ENCODE measurements at regions not wholly inside any gene's neighbourhood (a gene's known extent, or its start where the extent isn't known, plus 50 kb on each side); places are given as distances from the start of the nearest gene placed in this dataset.

DNA sequence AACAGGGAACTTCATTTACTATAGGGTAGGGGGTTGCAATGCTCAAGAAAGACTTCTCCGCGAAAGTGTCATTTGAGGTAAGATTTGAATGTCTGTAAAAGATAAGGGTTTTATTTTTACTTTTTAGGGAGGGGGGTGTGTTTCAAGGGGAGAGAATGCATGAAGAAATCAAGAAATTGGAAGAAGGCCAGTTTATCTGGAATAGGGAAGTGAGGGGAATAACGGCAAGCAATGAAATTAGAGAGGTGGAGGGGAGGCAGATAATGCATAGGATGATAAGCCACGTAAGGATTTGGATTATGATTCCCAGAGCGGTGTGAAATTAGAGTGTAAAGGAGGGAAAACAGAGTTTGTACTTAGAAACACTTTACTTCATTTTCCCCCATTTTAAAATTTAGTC, 63.0 kb upstream of the MB21D2 start (continued):
- TF ChIP-seq, protein P1, sequence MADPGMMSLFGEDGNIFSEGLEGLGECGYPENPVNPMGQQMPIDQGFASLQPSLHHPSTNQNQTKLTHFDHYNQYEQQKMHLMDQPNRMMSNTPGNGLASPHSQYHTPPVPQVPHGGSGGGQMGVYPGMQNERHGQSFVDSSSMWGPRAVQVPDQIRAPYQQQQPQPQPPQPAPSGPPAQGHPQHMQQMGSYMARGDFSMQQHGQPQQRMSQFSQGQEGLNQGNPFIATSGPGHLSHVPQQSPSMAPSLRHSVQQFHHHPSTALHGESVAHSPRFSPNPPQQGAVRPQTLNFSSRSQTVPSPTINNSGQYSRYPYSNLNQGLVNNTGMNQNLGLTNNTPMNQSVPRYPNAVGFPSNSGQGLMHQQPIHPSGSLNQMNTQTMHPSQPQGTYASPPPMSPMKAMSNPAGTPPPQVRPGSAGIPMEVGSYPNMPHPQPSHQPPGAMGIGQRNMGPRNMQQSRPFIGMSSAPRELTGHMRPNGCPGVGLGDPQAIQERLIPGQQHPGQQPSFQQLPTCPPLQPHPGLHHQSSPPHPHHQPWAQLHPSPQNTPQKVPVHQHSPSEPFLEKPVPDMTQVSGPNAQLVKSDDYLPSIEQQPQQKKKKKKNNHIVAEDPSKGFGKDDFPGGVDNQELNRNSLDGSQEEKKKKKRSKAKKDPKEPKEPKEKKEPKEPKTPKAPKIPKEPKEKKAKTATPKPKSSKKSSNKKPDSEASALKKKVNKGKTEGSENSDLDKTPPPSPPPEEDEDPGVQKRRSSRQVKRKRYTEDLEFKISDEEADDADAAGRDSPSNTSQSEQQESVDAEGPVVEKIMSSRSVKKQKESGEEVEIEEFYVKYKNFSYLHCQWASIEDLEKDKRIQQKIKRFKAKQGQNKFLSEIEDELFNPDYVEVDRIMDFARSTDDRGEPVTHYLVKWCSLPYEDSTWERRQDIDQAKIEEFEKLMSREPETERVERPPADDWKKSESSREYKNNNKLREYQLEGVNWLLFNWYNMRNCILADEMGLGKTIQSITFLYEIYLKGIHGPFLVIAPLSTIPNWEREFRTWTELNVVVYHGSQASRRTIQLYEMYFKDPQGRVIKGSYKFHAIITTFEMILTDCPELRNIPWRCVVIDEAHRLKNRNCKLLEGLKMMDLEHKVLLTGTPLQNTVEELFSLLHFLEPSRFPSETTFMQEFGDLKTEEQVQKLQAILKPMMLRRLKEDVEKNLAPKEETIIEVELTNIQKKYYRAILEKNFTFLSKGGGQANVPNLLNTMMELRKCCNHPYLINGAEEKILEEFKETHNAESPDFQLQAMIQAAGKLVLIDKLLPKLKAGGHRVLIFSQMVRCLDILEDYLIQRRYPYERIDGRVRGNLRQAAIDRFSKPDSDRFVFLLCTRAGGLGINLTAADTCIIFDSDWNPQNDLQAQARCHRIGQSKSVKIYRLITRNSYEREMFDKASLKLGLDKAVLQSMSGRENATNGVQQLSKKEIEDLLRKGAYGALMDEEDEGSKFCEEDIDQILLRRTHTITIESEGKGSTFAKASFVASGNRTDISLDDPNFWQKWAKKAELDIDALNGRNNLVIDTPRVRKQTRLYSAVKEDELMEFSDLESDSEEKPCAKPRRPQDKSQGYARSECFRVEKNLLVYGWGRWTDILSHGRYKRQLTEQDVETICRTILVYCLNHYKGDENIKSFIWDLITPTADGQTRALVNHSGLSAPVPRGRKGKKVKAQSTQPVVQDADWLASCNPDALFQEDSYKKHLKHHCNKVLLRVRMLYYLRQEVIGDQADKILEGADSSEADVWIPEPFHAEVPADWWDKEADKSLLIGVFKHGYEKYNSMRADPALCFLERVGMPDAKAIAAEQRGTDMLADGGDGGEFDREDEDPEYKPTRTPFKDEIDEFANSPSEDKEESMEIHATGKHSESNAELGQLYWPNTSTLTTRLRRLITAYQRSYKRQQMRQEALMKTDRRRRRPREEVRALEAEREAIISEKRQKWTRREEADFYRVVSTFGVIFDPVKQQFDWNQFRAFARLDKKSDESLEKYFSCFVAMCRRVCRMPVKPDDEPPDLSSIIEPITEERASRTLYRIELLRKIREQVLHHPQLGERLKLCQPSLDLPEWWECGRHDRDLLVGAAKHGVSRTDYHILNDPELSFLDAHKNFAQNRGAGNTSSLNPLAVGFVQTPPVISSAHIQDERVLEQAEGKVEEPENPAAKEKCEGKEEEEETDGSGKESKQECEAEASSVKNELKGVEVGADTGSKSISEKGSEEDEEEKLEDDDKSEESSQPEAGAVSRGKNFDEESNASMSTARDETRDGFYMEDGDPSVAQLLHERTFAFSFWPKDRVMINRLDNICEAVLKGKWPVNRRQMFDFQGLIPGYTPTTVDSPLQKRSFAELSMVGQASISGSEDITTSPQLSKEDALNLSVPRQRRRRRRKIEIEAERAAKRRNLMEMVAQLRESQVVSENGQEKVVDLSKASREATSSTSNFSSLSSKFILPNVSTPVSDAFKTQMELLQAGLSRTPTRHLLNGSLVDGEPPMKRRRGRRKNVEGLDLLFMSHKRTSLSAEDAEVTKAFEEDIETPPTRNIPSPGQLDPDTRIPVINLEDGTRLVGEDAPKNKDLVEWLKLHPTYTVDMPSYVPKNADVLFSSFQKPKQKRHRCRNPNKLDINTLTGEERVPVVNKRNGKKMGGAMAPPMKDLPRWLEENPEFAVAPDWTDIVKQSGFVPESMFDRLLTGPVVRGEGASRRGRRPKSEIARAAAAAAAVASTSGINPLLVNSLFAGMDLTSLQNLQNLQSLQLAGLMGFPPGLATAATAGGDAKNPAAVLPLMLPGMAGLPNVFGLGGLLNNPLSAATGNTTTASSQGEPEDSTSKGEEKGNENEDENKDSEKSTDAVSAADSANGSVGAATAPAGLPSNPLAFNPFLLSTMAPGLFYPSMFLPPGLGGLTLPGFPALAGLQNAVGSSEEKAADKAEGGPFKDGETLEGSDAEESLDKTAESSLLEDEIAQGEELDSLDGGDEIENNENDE (IDR thresholded peaks at IDR 0.05; ENCODE audit: insufficient replicate concordance, low read length), result no peak
- TF ChIP-seq EGR1 (IDR thresholded peaks at IDR 0.05; ENCODE audit: borderline replicate concordance, low read depth, low read length), result no peak
- no peak for TF ChIP-seq MAFK (IDR thresholded peaks at IDR 0.05; ENCODE audit: low read depth, low read length)
- TF ChIP-seq PHF8 (conservative IDR thresholded peaks at IDR 0.05; ENCODE audit: low read depth, low read length), result no peak
- no peak for TF ChIP-seq SRF (IDR thresholded peaks at IDR 0.05; ENCODE audit: low read depth, low read length)
- TF ChIP-seq BACH1 (IDR thresholded peaks at IDR 0.05; ENCODE audit: low read length), result no peak
- TF ChIP-seq SAP30 (IDR thresholded peaks at IDR 0.05; ENCODE audit: insufficient read depth, insufficient replicate concordance, low read length), result no peak
- TF ChIP-seq GTF2F1 (IDR thresholded peaks at IDR 0.05; ENCODE audit: borderline replicate concordance, low read depth, low read length), result no peak
- no peak for TF ChIP-seq GABPA (IDR thresholded peaks at IDR 0.05; ENCODE audit: borderline replicate concordance, insufficient read depth, low read length)
- no peak for TF ChIP-seq ZNF274 (IDR thresholded peaks at IDR 0.05; ENCODE audit: borderline replicate concordance, extremely low read depth, low read length)
- TF ChIP-seq CEBPB (IDR thresholded peaks at IDR 0.05; ENCODE audit: low read depth, low read length), result no peak
- TF ChIP-seq RXRA (IDR thresholded peaks at IDR 0.05; ENCODE audit: insufficient read depth, low read depth, low read length), result no peak
- no peak for TF ChIP-seq TEAD4 (IDR thresholded peaks at IDR 0.05; ENCODE audit: low read depth, low read length)
